C4-2B (cell line): ENCODE measurements at regions not wholly inside any gene's neighbourhood (a gene's known extent, or its start where the extent isn't known, plus 50 kb on each side); places are given as distances from the start of the nearest gene placed in this dataset.
"Not testable (repeated sequence)": the region's sequence is repeated elsewhere in the genome, so short reads cannot be mapped to it uniquely, and the experiment has no call there.

Experiments used
- ZFX ChIP-seq: fragments of 450-650 bp; IDR thresholded peaks from 2 replicates; pipeline ENCODE4 v1.6.1; 2017
- TF ChIP-seq, protein P1 (sequence below): fragments of 450-650 bp; conservative IDR thresholded peaks from 2 replicates; pipeline ENCODE4 v1.5.1; 2017; ENCODE audit warnings: mild to moderate bottlenecking

DNA sequence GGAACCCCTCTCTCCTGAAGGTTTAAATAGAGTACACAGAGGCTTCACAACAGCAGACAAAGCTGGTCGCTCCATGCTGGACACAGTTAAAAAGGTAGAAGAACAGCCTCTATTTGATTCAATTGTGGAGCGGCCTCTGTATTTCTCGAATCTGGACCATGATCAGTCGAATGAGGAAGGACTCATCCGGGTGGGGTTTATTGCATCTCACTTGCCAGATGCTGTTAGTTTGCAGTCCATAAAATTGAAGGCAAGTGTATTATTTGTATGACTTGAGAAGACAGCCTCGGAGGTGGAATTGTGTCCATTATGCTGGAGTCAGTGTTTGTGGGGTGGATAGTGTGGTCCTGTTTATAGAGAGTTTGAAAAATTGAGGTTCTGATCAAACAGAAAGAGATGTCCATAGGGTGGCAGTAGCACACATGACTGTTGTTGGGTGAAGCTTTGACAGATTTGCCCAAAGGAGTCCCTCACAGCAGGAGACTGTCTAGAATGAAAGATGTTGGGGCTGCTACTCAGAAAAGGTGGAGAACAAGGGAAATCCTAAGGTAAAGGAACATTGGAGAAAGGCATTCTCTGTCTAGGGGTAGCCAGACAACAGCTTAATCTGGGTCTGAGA is 545.5 kb downstream of the RPIA start:
- TF ChIP-seq, protein P1, sequence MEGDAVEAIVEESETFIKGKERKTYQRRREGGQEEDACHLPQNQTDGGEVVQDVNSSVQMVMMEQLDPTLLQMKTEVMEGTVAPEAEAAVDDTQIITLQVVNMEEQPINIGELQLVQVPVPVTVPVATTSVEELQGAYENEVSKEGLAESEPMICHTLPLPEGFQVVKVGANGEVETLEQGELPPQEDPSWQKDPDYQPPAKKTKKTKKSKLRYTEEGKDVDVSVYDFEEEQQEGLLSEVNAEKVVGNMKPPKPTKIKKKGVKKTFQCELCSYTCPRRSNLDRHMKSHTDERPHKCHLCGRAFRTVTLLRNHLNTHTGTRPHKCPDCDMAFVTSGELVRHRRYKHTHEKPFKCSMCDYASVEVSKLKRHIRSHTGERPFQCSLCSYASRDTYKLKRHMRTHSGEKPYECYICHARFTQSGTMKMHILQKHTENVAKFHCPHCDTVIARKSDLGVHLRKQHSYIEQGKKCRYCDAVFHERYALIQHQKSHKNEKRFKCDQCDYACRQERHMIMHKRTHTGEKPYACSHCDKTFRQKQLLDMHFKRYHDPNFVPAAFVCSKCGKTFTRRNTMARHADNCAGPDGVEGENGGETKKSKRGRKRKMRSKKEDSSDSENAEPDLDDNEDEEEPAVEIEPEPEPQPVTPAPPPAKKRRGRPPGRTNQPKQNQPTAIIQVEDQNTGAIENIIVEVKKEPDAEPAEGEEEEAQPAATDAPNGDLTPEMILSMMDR = not testable (repeated sequence)
- TF ChIP-seq ZFX = not testable (repeated sequence)
